ENCODE measurements at regions not wholly inside any gene's neighbourhood (a gene's known extent, or its start where the extent isn't known, plus 50 kb on each side); places are given as distances from the start of the nearest gene placed in this dataset.
"Not testable (repeated sequence)": the region's sequence is repeated elsewhere in the genome, so short reads cannot be mapped to it uniquely, and the experiment has no call there.

- not testable (repeated sequence) for TF ChIP-seq ZNF664 (tag by site-specific recombination; IDR thresholded peaks at IDR 0.05); ZSCAN30 (tag by site-specific recombination; IDR thresholded peaks at IDR 0.05); ZNF311 (tag by site-specific recombination; IDR thresholded peaks at IDR 0.05; ENCODE audit: borderline replicate concordance); ZNF416 (tag by site-specific recombination; IDR thresholded peaks at IDR 0.05); REPIN1 (tag by site-specific recombination; IDR thresholded peaks at IDR 0.05; ENCODE audit: low read depth); ZNF777 (tag by site-specific recombination; IDR thresholded peaks at IDR 0.05; ENCODE audit: borderline replicate concordance); ZNF530 (tag by site-specific recombination; IDR thresholded peaks at IDR 0.05; ENCODE audit: low read depth); ZNF292 (tag by site-specific recombination; IDR thresholded peaks at IDR 0.05; ENCODE audit: borderline replicate concordance, low read depth); EGR2 (tag by site-specific recombination; IDR thresholded peaks at IDR 0.05; ENCODE audit: low read depth); ZNF37A (tag by site-specific recombination; IDR thresholded peaks at IDR 0.05)
- TF ChIP-seq, protein P1, sequence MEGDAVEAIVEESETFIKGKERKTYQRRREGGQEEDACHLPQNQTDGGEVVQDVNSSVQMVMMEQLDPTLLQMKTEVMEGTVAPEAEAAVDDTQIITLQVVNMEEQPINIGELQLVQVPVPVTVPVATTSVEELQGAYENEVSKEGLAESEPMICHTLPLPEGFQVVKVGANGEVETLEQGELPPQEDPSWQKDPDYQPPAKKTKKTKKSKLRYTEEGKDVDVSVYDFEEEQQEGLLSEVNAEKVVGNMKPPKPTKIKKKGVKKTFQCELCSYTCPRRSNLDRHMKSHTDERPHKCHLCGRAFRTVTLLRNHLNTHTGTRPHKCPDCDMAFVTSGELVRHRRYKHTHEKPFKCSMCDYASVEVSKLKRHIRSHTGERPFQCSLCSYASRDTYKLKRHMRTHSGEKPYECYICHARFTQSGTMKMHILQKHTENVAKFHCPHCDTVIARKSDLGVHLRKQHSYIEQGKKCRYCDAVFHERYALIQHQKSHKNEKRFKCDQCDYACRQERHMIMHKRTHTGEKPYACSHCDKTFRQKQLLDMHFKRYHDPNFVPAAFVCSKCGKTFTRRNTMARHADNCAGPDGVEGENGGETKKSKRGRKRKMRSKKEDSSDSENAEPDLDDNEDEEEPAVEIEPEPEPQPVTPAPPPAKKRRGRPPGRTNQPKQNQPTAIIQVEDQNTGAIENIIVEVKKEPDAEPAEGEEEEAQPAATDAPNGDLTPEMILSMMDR (tag by site-specific recombination; IDR thresholded peaks at IDR 0.05): not testable (repeated sequence)
- TF ChIP-seq, protein P2, sequence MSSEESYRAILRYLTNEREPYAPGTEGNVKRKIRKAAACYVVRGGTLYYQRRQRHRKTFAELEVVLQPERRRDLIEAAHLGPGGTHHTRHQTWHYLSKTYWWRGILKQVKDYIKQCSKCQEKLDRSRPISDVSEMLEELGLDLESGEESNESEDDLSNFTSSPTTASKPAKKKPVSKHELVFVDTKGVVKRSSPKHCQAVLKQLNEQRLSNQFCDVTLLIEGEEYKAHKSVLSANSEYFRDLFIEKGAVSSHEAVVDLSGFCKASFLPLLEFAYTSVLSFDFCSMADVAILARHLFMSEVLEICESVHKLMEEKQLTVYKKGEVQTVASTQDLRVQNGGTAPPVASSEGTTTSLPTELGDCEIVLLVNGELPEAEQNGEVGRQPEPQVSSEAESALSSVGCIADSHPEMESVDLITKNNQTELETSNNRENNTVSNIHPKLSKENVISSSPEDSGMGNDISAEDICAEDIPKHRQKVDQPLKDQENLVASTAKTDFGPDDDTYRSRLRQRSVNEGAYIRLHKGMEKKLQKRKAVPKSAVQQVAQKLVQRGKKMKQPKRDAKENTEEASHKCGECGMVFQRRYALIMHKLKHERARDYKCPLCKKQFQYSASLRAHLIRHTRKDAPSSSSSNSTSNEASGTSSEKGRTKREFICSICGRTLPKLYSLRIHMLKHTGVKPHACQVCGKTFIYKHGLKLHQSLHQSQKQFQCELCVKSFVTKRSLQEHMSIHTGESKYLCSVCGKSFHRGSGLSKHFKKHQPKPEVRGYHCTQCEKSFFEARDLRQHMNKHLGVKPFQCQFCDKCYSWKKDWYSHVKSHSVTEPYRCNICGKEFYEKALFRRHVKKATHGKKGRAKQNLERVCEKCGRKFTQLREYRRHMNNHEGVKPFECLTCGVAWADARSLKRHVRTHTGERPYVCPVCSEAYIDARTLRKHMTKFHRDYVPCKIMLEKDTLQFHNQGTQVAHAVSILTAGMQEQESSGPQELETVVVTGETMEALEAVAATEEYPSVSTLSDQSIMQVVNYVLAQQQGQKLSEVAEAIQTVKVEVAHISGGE (tag by site-specific recombination; conservative IDR thresholded peaks at IDR 0.05; ENCODE audit: low read depth): not testable (repeated sequence)
- TF ChIP-seq, protein P3, sequence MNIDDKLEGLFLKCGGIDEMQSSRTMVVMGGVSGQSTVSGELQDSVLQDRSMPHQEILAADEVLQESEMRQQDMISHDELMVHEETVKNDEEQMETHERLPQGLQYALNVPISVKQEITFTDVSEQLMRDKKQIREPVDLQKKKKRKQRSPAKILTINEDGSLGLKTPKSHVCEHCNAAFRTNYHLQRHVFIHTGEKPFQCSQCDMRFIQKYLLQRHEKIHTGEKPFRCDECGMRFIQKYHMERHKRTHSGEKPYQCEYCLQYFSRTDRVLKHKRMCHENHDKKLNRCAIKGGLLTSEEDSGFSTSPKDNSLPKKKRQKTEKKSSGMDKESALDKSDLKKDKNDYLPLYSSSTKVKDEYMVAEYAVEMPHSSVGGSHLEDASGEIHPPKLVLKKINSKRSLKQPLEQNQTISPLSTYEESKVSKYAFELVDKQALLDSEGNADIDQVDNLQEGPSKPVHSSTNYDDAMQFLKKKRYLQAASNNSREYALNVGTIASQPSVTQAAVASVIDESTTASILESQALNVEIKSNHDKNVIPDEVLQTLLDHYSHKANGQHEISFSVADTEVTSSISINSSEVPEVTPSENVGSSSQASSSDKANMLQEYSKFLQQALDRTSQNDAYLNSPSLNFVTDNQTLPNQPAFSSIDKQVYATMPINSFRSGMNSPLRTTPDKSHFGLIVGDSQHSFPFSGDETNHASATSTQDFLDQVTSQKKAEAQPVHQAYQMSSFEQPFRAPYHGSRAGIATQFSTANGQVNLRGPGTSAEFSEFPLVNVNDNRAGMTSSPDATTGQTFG (tag by site-specific recombination; IDR thresholded peaks at IDR 0.05; ENCODE audit: borderline replicate concordance): not testable (repeated sequence)
Measured at GRCh38 chr17:20698463-20699206, 119.1 kb downstream of the CDRT15L2 start.

All from HEK293 (cell line).